ENCODE measurements at regions not wholly inside any gene's neighbourhood (a gene's known extent, or its start where the extent isn't known, plus 50 kb on each side); places are given as distances from the start of the nearest gene placed in this dataset.

DNA sequence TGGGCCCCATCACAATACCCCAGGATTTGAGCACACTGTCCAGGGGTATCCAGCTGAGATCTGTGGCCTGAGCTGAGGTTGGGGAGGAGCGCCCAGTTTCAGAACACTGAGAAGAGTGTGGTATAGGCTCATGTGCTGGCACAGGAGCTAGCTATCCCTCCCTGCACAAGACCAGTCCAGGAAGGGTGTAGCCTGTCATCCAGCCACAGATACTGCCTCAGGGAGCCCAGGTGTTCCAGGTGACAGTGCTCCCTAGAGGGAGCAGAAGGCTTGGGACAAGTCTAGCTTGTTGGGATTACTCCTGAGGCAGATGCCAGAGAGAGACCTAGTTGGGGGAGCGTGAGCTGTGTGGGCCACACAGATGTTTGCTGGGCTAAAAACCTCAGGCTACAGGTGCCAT is 79.6 kb upstream of the GLRA2 start:
- Histone ChIP-seq H3K27ac (ENCODE audit: extremely low read length, insufficient read depth, low read length) (no peak overlapping the region), H3K36me3 (replicated peaks in 1 of 2; ENCODE audit: control insufficient read depth in 1 of 2, insufficient read depth in 2 of 2, low read length in 2 of 2) (no peaks in the 10 kb centered on the region), H3K4me2 (ENCODE audit: low read depth, low read length) (no peak overlapping the region), H3K4me3 (replicated peaks in 1 of 3; ENCODE audit: insufficient read depth in 1 of 3, low read depth in 2 of 3, low read length in 3 of 3) (no peak overlapping the region), H3K27me3 (ENCODE audit: control insufficient read depth in 1 of 2, insufficient read depth in 2 of 2, low read length in 2 of 2) (no peaks in the 10 kb centered on the region), H3K9ac (ENCODE audit: insufficient read depth, low read depth, low read length) (no peak overlapping the region), H3K4me1 (ENCODE audit: insufficient read depth, low read length) (no peaks in the 10 kb centered on the region), H2AFZ (ENCODE audit: low read length) (no peak overlapping the region), H3K9me3 (ENCODE audit: low read length) (no peaks in the 10 kb centered on the region), H3K79me2 (ENCODE audit: insufficient read depth, low read length) (no peaks in the 10 kb centered on the region), H4K20me1 (ENCODE audit: insufficient read depth, low read length) (no peaks in the 10 kb centered on the region)
- intact Hi-C loops (cut with micrococcal nuclease; ENCODE audit: unreplicated experiment) = no loop called here
- DNase-seq (ENCODE audit: low spot score) = no peak
- no peak for FAIRE-seq
- no CpG with 5 or more reads among the region's 2 CpGs for WGBS (ENCODE audit: low lambda C conversion rate)
- ChIA-PET POLR2A (no interaction called here), CTCF (ENCODE audit: low intra/inter-chr PET ratio, low total read pairs) (no interaction called here)
- in situ Hi-C loops (cut with HindIII; ENCODE audit: extremely low pct_ligation_motif_present, low pct_unique_long_range_greater_than_20kb) = no loop called here
- TF ChIP-seq, protein P1, sequence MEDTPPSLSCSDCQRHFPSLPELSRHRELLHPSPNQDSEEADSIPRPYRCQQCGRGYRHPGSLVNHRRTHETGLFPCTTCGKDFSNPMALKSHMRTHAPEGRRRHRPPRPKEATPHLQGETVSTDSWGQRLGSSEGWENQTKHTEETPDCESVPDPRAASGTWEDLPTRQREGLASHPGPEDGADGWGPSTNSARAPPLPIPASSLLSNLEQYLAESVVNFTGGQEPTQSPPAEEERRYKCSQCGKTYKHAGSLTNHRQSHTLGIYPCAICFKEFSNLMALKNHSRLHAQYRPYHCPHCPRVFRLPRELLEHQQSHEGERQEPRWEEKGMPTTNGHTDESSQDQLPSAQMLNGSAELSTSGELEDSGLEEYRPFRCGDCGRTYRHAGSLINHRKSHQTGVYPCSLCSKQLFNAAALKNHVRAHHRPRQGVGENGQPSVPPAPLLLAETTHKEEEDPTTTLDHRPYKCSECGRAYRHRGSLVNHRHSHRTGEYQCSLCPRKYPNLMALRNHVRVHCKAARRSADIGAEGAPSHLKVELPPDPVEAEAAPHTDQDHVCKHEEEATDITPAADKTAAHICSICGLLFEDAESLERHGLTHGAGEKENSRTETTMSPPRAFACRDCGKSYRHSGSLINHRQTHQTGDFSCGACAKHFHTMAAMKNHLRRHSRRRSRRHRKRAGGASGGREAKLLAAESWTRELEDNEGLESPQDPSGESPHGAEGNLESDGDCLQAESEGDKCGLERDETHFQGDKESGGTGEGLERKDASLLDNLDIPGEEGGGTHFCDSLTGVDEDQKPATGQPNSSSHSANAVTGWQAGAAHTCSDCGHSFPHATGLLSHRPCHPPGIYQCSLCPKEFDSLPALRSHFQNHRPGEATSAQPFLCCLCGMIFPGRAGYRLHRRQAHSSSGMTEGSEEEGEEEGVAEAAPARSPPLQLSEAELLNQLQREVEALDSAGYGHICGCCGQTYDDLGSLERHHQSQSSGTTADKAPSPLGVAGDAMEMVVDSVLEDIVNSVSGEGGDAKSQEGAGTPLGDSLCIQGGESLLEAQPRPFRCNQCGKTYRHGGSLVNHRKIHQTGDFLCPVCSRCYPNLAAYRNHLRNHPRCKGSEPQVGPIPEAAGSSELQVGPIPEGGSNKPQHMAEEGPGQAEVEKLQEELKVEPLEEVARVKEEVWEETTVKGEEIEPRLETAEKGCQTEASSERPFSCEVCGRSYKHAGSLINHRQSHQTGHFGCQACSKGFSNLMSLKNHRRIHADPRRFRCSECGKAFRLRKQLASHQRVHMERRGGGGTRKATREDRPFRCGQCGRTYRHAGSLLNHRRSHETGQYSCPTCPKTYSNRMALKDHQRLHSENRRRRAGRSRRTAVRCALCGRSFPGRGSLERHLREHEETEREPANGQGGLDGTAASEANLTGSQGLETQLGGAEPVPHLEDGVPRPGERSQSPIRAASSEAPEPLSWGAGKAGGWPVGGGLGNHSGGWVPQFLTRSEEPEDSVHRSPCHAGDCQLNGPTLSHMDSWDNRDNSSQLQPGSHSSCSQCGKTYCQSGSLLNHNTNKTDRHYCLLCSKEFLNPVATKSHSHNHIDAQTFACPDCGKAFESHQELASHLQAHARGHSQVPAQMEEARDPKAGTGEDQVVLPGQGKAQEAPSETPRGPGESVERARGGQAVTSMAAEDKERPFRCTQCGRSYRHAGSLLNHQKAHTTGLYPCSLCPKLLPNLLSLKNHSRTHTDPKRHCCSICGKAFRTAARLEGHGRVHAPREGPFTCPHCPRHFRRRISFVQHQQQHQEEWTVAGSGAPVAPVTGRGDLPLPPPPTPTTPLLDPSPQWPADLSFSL (CRISPR knock-in tag; IDR thresholded peaks at IDR 0.05) = no peak
- BruUV-seq (replicated peaks) = no TSS peak
- ATAC-seq = no peak

DNA sequence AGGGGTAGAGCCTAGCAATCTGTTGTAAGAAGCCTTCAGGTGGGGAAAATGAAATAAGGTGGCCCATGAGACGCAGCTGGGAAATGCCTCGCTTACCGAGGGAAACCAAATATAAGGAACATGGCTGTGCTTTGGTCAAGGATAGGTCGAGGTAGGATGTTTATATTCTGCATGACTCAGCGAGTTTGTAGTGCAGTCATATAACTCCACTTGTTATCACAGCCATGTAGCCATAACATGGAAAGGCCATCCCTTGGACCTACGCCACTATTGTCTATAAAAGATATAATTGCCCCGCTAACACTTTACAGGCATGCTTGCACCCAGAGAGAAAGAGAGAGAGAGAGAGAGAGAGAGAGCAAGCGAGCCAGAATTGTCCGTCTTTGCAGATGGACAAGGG is 80.9 kb upstream of the GLRA2 start:
- Histone ChIP-seq H3K4me2 (ENCODE audit: low read depth, low read length) (no peak overlapping the region), H3K9ac (ENCODE audit: insufficient read depth, low read depth, low read length) (no peak overlapping the region), H3K36me3 (replicated peaks in 1 of 2; ENCODE audit: control insufficient read depth in 1 of 2, insufficient read depth in 2 of 2, low read length in 2 of 2) (no peaks in the 10 kb centered on the region), H3K4me3 (replicated peaks in 1 of 3; ENCODE audit: insufficient read depth in 1 of 3, low read depth in 2 of 3, low read length in 3 of 3) (no peak overlapping the region), H3K27ac (ENCODE audit: extremely low read length, insufficient read depth, low read length) (no peak overlapping the region), H3K27me3 (ENCODE audit: control insufficient read depth in 1 of 2, insufficient read depth in 2 of 2, low read length in 2 of 2) (no peaks in the 10 kb centered on the region), H3K4me1 (ENCODE audit: insufficient read depth, low read length) (no peaks in the 10 kb centered on the region), H3K9me3 (ENCODE audit: low read length) (no peaks in the 10 kb centered on the region), H4K20me1 (ENCODE audit: insufficient read depth, low read length) (no peaks in the 10 kb centered on the region), H3K79me2 (ENCODE audit: insufficient read depth, low read length) (no peaks in the 10 kb centered on the region), H2AFZ (ENCODE audit: low read length) (no peak overlapping the region)
- DNase-seq (ENCODE audit: low spot score) = no peak
- CTCF ChIA-PET (ENCODE audit: low intra/inter-chr PET ratio, low total read pairs) = no interaction called here
- FAIRE-seq = no peak
- no peak for ATAC-seq
- POLR2A ChIA-PET = no interaction called here
- BruUV-seq (replicated peaks) = no TSS peak
- WGBS (ENCODE audit: low lambda C conversion rate) = 14% methylated on average over 7 of the region's 9 CpGs
- in situ Hi-C loops (cut with HindIII; ENCODE audit: extremely low pct_ligation_motif_present, low pct_unique_long_range_greater_than_20kb) = no loop called here
- intact Hi-C loops (cut with micrococcal nuclease; ENCODE audit: unreplicated experiment) = no loop called here
- TF ChIP-seq SAFB2 (CRISPR knock-in tag; IDR thresholded peaks at IDR 0.05; ENCODE audit: borderline replicate concordance, low read depth) (no peak), MBNL3 (CRISPR knock-in tag; conservative IDR thresholded peaks at IDR 0.05) (no peak), CBX5 (CRISPR knock-in tag; IDR thresholded peaks at IDR 0.05; ENCODE audit: borderline replicate concordance) (no peak), ETV5 (CRISPR knock-in tag; IDR thresholded peaks at IDR 0.05; ENCODE audit: borderline replicate concordance) (no peak), ZNF367 (CRISPR knock-in tag; IDR thresholded peaks at IDR 0.05; ENCODE audit: borderline replicate concordance) (no peak), GZF1 (CRISPR knock-in tag; IDR thresholded peaks at IDR 0.05) (no peak)
- TF ChIP-seq, protein P2, sequence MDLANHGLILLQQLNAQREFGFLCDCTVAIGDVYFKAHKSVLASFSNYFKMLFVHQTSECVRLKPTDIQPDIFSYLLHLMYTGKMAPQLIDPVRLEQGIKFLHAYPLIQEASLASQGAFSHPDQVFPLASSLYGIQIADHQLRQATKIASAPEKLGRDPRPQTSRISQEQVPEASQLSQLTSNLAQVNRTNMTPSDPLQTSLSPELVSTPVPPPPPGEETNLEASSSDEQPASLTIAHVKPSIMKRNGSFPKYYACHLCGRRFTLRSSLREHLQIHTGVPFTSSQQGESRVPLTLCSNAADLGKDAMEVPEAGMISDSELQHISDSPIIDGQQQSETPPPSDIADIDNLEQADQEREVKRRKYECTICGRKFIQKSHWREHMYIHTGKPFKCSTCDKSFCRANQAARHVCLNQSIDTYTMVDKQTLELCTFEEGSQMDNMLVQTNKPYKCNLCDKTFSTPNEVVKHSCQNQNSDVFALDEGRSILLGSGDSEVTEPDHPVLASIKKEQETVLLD (CRISPR knock-in tag; IDR thresholded peaks at IDR 0.05; ENCODE audit: low read depth) = no peak
